ENCODE measurements at regions not wholly inside any gene's neighbourhood (a gene's known extent, or its start where the extent isn't known, plus 50 kb on each side); places are given as distances from the start of the nearest gene placed in this dataset.

- TF ChIP-seq ZBTB26 (tag by site-specific recombination; optimal IDR thresholded peaks at IDR 0.05), result no peak
Observed at GRCh38 chr13:40345149-40345514, 321.3 kb downstream of the FOXO1 start (continued).

DNA sequence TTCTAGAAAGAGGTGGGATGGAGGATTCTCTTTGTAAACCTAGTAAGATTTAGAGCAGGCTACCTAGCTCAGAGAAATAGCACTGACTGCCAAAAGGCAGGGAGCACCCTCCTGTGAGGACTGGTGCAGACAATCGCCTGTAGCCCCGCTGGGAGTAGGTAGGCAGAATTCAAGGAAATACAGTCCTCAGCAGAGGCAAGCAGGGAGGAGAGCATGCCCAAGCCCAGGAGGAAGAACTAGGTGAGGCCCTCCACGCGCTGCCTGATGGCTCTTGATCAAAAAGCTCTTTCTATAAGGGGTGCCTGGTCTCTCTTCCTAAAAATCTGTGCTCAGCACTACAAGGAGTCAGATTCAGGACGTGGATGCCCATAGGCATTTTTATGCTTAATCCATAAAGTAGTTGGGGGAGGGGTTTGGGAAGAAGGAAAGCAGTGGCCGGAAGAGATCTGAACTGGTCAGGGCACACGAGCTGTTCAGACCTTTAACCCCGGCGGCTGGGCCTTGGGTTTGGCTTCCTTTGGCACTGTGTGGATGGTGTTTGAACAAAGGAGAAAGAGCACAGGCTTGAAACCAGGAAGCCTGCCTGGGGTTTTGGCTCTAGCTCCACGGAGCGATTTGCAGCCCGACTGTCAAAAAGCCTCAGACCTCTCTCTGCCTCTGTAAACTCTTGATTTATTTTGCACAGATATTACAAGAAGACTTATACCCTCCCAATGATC, 320.6 kb downstream of the FOXO1 start:
- H3K27ac ChIP-seq (ENCODE audit: extremely low read depth, low read depth, low read length), result no peak overlapping the region
- ChIA-PET CTCF (no interaction called here), POLR2A (no interaction called here)

GRCh38 chr13:40346592-40346991, 319.8 kb downstream of the FOXO1 start:
- H3K27ac ChIP-seq (ENCODE audit: extremely low read depth, low read depth, low read length), result no peak overlapping the region
- no peaks in the 10 kb centered on the region for H3K9me3 ChIP-seq (ENCODE audit: control insufficient read depth, insufficient read depth, low read depth, low read length)
- H3K36me3 ChIP-seq (ENCODE audit: control insufficient read depth in 2 of 2, insufficient read depth in 1 of 2, low read length in 2 of 2), result no peaks in the 10 kb centered on the region
- no peak for TF ChIP-seq ZNF664 (tag by site-specific recombination; IDR thresholded peaks at IDR 0.05)
- TF ChIP-seq KLF8 (tag by site-specific recombination; IDR thresholded peaks at IDR 0.05), result no peak
- no peak for TF ChIP-seq ZNF600 (tag by site-specific recombination; IDR thresholded peaks at IDR 0.05)
- TF ChIP-seq, protein P1, sequence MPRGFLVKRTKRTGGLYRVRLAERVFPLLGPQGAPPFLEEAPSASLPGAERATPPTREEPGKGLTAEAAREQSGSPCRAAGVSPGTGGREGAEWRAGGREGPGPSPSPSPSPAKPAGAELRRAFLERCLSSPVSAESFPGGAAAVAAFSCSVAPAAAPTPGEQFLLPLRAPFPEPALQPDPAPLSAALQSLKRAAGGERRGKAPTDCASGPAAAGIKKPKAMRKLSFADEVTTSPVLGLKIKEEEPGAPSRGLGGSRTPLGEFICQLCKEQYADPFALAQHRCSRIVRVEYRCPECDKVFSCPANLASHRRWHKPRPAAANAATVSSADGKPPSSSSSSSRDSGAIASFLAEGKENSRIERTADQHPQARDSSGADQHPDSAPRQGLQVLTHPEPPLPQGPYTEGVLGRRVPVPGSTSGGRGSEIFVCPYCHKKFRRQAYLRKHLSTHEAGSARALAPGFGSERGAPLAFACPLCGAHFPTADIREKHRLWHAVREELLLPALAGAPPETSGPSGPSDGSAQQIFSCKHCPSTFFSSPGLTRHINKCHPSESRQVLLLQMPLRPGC (tag by site-specific recombination; IDR thresholded peaks at IDR 0.05), result no peak
- TF ChIP-seq ZNF148 (tag by site-specific recombination; IDR thresholded peaks at IDR 0.05; ENCODE audit: borderline replicate concordance), result no peak
- no peak for TF ChIP-seq ZNF626 (tag by site-specific recombination; IDR thresholded peaks at IDR 0.05)
- ChIA-PET CTCF (no interaction called here), POLR2A (no interaction called here)
- no peak overlapping the region for H3K4me3 ChIP-seq (ENCODE audit: low read depth, low read length)
- no peaks in the 10 kb centered on the region for H3K4me1 ChIP-seq (ENCODE audit: control insufficient read depth, insufficient read depth, low read length)

More for the DNA sequence above, 320.6 kb downstream of the FOXO1 start:
- H3K4me3 ChIP-seq (ENCODE audit: low read depth, low read length), result no peak overlapping the region
- H3K9me3 ChIP-seq (ENCODE audit: control insufficient read depth, insufficient read depth, low read depth, low read length), result no peaks in the 10 kb centered on the region
- H3K4me1 ChIP-seq (ENCODE audit: control insufficient read depth, insufficient read depth, low read length), result no peaks in the 10 kb centered on the region
- no peaks in the 10 kb centered on the region for H3K36me3 ChIP-seq (ENCODE audit: control insufficient read depth in 2 of 2, insufficient read depth in 1 of 2, low read length in 2 of 2)
- TF ChIP-seq ZNF639 (tag by site-specific recombination; IDR thresholded peaks at IDR 0.05), result no peak
- TF ChIP-seq ZBTB1 (tag by site-specific recombination; IDR thresholded peaks at IDR 0.05), result no peak
- TF ChIP-seq ZNF658 (tag by site-specific recombination; IDR thresholded peaks at IDR 0.05), result no peak
- TF ChIP-seq ZNF48 (tag by site-specific recombination; IDR thresholded peaks at IDR 0.05), result no peak
- TF ChIP-seq IKZF3 (tag by site-specific recombination; IDR thresholded peaks at IDR 0.05), result no peak
- no peak for TF ChIP-seq ZNF791 (tag by site-specific recombination; IDR thresholded peaks at IDR 0.05)
- TF ChIP-seq ZSCAN23 (tag by site-specific recombination; IDR thresholded peaks at IDR 0.05), result no peak
- TF ChIP-seq ZNF548 (tag by site-specific recombination; IDR thresholded peaks at IDR 0.05), result no peak
- TF ChIP-seq GFI1B (tag by site-specific recombination; IDR thresholded peaks at IDR 0.05), result no peak
- TF ChIP-seq CTCF (tag by site-specific recombination; IDR thresholded peaks at IDR 0.05), result no peak
- no peak for TF ChIP-seq ZNF560 (tag by site-specific recombination; IDR thresholded peaks at IDR 0.05; ENCODE audit: borderline replicate concordance)
- no peak for TF ChIP-seq ZEB2 (tag by site-specific recombination; IDR thresholded peaks at IDR 0.05)
- TF ChIP-seq ZNF391 (tag by site-specific recombination; IDR thresholded peaks at IDR 0.05; ENCODE audit: borderline replicate concordance, low read depth), result no peak
- TF ChIP-seq ZNF624 (tag by site-specific recombination; IDR thresholded peaks at IDR 0.05), result no peak
- no peak for TF ChIP-seq KLF16 (tag by site-specific recombination; IDR thresholded peaks at IDR 0.05)
- no peak for TF ChIP-seq ZNF433 (tag by site-specific recombination; IDR thresholded peaks at IDR 0.05; ENCODE audit: low read depth)
- TF ChIP-seq ZNF747 (tag by site-specific recombination; IDR thresholded peaks at IDR 0.05), result no peak
